ENCODE measurements at regions not wholly inside any gene's neighbourhood (a gene's known extent, or its start where the extent isn't known, plus 50 kb on each side); places are given as distances from the start of the nearest gene placed in this dataset.

DNA sequence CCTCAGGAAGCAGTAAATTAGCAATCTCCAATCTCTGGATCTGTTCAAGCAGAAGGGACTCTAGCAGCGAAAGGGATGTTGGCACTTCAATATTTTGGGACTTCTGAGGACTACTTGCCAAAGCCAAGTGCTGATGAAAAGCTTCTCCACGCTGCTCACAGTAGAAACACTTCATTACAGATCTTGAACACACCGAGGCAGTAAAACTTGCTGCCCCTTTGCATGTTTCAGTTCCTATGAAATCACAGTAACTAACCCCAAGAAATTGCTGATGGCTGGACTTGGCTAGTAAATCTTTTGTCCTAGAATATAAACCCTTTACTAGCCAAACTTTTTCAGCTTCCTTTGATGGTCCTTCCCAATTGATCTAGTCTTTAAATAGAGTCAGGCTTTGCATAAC, 750.5 kb upstream of the GRM7 start:
- Mint-ChIP-seq H3K4me1 (ENCODE audit: low read depth) (peaks cover 2% of the 10 kb centered on the region), H3K4me3 (ENCODE audit: low read depth) (no peak overlapping the region), H3K9me3 (ENCODE audit: low read depth) (no peaks in the 10 kb centered on the region), H3K27ac (no peak overlapping the region), H3K36me3 (ENCODE audit: insufficient read depth) (no peaks in the 10 kb centered on the region), H3K27me3 (no peaks in the 10 kb centered on the region)
- TF ChIP-seq, protein P1, sequence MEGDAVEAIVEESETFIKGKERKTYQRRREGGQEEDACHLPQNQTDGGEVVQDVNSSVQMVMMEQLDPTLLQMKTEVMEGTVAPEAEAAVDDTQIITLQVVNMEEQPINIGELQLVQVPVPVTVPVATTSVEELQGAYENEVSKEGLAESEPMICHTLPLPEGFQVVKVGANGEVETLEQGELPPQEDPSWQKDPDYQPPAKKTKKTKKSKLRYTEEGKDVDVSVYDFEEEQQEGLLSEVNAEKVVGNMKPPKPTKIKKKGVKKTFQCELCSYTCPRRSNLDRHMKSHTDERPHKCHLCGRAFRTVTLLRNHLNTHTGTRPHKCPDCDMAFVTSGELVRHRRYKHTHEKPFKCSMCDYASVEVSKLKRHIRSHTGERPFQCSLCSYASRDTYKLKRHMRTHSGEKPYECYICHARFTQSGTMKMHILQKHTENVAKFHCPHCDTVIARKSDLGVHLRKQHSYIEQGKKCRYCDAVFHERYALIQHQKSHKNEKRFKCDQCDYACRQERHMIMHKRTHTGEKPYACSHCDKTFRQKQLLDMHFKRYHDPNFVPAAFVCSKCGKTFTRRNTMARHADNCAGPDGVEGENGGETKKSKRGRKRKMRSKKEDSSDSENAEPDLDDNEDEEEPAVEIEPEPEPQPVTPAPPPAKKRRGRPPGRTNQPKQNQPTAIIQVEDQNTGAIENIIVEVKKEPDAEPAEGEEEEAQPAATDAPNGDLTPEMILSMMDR (IDR thresholded peaks at IDR 0.05; ENCODE audit: unreplicated experiment) = no peak
- no peak for DNase-seq (ENCODE audit: low spot score, unreplicated experiment)

- Mint-ChIP-seq H3K36me3 (ENCODE audit: insufficient read depth) (no peaks in the 10 kb centered on the region), H3K27ac (no peak overlapping the region), H3K27me3 (no peaks in the 10 kb centered on the region), H3K4me1 (ENCODE audit: low read depth) (peaks cover 2% of the 10 kb centered on the region), H3K4me3 (ENCODE audit: low read depth) (no peak overlapping the region), H3K9me3 (ENCODE audit: low read depth) (no peaks in the 10 kb centered on the region)
- TF ChIP-seq, protein P1 (IDR thresholded peaks at IDR 0.05; ENCODE audit: unreplicated experiment) = no peak
- DNase-seq (ENCODE audit: low spot score, unreplicated experiment) = no peak
Measured at GRCh38 chr3:6112546-6112945, 748.4 kb upstream of the GRM7 start.

DNA sequence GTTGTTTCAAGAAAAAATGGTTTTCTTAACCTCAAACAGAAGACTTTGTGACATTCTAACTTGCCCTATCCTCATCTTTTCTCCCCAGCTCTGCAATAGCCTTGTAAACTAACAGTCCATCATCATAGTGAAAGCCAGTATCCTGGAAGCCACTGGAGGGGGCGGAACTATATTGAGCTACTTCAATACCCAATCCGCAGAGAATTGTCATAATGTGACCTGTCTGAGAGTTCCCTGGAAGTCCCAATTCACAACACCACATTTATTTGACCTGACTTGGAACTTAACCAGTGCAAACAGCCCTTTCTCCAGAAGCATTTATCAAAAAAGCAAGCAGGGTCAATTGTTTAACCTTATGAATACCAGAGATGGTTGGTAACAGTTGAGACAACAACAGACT, 747.6 kb upstream of the GRM7 start:
- no peak for DNase-seq (ENCODE audit: low spot score, unreplicated experiment)
- peaks cover 2% of the 10 kb centered on the region for H3K4me1 Mint-ChIP-seq (ENCODE audit: low read depth)
- H3K9me3 Mint-ChIP-seq (ENCODE audit: low read depth) = no peaks in the 10 kb centered on the region
- H3K27me3 Mint-ChIP-seq = no peaks in the 10 kb centered on the region
- no peak overlapping the region for H3K4me3 Mint-ChIP-seq (ENCODE audit: low read depth)
- TF ChIP-seq, protein P1 (IDR thresholded peaks at IDR 0.05; ENCODE audit: unreplicated experiment) = no peak
- no peaks in the 10 kb centered on the region for H3K36me3 Mint-ChIP-seq (ENCODE audit: insufficient read depth)
- no peak overlapping the region for H3K27ac Mint-ChIP-seq

DNA sequence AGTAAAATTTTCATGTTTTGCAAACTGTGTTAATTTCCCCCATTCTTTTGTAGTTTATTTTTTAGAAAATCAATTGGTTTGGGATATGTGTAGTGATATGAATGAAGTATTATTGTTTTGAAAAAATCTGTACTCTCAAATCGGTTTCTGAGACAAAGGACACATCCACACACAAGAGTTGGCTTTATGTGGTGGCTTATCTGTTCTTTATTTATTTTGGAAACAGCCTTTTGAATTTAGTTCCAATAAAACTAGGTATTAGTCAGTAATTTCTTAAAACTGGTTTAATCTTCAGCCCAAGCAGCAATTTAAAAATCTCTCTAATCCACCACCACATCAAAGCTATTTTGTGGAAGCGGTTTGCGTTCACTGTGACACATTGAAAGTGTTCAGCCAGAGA, 741.5 kb upstream of the GRM7 start:
- TF ChIP-seq, protein P1 (IDR thresholded peaks at IDR 0.05; ENCODE audit: unreplicated experiment) = no peak
- DNase-seq (ENCODE audit: low spot score, unreplicated experiment) = no peak
- Mint-ChIP-seq H3K4me3 (ENCODE audit: low read depth) (no peak overlapping the region), H3K9me3 (ENCODE audit: low read depth) (no peaks in the 10 kb centered on the region), H3K4me1 (ENCODE audit: low read depth) (no peaks in the 10 kb centered on the region), H3K27ac (no peak overlapping the region), H3K27me3 (no peaks in the 10 kb centered on the region), H3K36me3 (ENCODE audit: insufficient read depth) (no peaks in the 10 kb centered on the region)

DNA sequence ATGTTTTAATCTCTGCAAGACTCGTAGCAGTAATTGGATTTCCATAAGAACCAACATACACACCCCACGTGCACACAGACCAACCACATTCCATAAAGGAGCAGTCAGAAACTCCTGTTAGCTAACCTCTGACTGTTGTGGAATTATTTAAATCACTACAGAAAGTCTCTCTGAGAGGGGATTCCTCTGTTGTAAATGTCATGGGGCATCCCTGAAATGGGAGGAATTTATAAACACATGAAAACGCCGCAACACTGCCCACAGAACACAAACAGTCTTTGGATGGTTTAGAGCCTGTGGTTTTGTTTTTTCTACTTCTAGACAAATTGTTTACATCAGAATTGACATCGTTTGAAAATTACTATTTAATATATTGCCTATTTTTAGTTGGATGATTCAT, 740.1 kb upstream of the GRM7 start:
- Mint-ChIP-seq H3K27ac (no peak overlapping the region), H3K36me3 (ENCODE audit: insufficient read depth) (no peaks in the 10 kb centered on the region)

More for the DNA sequence above, 740.1 kb upstream of the GRM7 start:
- H3K9me3 Mint-ChIP-seq (ENCODE audit: low read depth) = no peaks in the 10 kb centered on the region
- no peak for DNase-seq (ENCODE audit: low spot score, unreplicated experiment)
- no peak overlapping the region for H3K4me3 Mint-ChIP-seq (ENCODE audit: low read depth)
- peaks cover 5% of the 10 kb centered on the region for H3K4me1 Mint-ChIP-seq (ENCODE audit: low read depth)
- H3K27me3 Mint-ChIP-seq = no peaks in the 10 kb centered on the region
- TF ChIP-seq, protein P1 (IDR thresholded peaks at IDR 0.05; ENCODE audit: unreplicated experiment) = no peak
